Nephron progenitor cell (in vitro differentiated cells): ENCODE measurements at regions not wholly inside any gene's neighbourhood (a gene's known extent, or its start where the extent isn't known, plus 50 kb on each side); places are given as distances from the start of the nearest gene placed in this dataset.

Experiments
- DNase-seq: peaks from one replicate; pipeline ENCODE4 v3.0.0; 2021
- H3K27ac Mint-ChIP-seq: 2 replicates; pipeline ENCODE4 v1.8.0; 2021; ENCODE audit warnings: mild to moderate bottlenecking, moderate library complexity, mixed read lengths
- H3K27me3 Mint-ChIP-seq: 2 replicates; pipeline ENCODE4 v1.8.0; 2021; ENCODE audit warnings: mild to moderate bottlenecking, low read depth, mixed read lengths; ENCODE audit not compliant: poor library complexity
- H3K36me3 Mint-ChIP-seq: 2 replicates; pipeline ENCODE4 v1.8.0; 2021; ENCODE audit warnings: low read depth, mixed read lengths
- H3K4me1 Mint-ChIP-seq: 2 replicates; pipeline ENCODE4 v1.8.0; 2021; ENCODE audit warnings: mixed read lengths
- H3K4me3 Mint-ChIP-seq: 2 replicates; pipeline ENCODE4 v1.8.0; 2021; ENCODE audit warnings: mild to moderate bottlenecking, moderate library complexity, mixed read lengths
- H3K9me3 Mint-ChIP-seq: 2 replicates; pipeline ENCODE4 v1.8.0; 2021; ENCODE audit warnings: mild to moderate bottlenecking, moderate library complexity, mixed read lengths
- CTCF ChIP-seq: fragments of 200-600 bp; sonication (generic); IDR thresholded peaks from 2 replicates; pipeline ENCODE4 v1.5.0; 2021; ENCODE audit warnings: antibody characterized with exemption

- Mint-ChIP-seq H3K36me3 (no peaks in the 10 kb centered on the region), H3K27me3 (no peaks in the 10 kb centered on the region)
Observed at GRCh38 chr4:43457866-43458265, 565.4 kb downstream of the GRXCR1 start.

GRCh38 chr4:43458293-43458692 lies 565.8 kb downstream of the GRXCR1 start:
- no peak overlapping the region for H3K27ac Mint-ChIP-seq
- no peak for TF ChIP-seq CTCF
- H3K4me3 Mint-ChIP-seq, result no peak overlapping the region
- H3K36me3 Mint-ChIP-seq, result no peaks in the 10 kb centered on the region
- H3K4me1 Mint-ChIP-seq, result no peaks in the 10 kb centered on the region
- no peaks in the 10 kb centered on the region for H3K27me3 Mint-ChIP-seq
- no peaks in the 10 kb centered on the region for H3K9me3 Mint-ChIP-seq
- DNase-seq, result no peak

More at GRCh38 chr4:43457866-43458265, 565.4 kb downstream of the GRXCR1 start:
- Mint-ChIP-seq H3K27ac (no peak overlapping the region), H3K4me1 (no peaks in the 10 kb centered on the region), H3K9me3 (no peaks in the 10 kb centered on the region), H3K4me3 (no peak overlapping the region)
- no peak for TF ChIP-seq CTCF
- DNase-seq, result no peak

GRCh38 chr4:43471950-43472349 lies 579.4 kb downstream of the GRXCR1 start:
- Mint-ChIP-seq H3K27me3 (peaks cover 3% of the 10 kb centered on the region), H3K27ac (no peak overlapping the region), H3K9me3 (peaks cover 71% of the 10 kb centered on the region), H3K4me1 (no peaks in the 10 kb centered on the region), H3K4me3 (no peak overlapping the region), H3K36me3 (no peaks in the 10 kb centered on the region)
- no peak for TF ChIP-seq CTCF
- no peak for DNase-seq

GRCh38 chr4:43481526-43481925 lies 589.0 kb downstream of the GRXCR1 start:
- Mint-ChIP-seq H3K27ac (no peak overlapping the region), H3K4me1 (no peaks in the 10 kb centered on the region), H3K36me3 (no peaks in the 10 kb centered on the region), H3K9me3 (peaks cover 7% of the 10 kb centered on the region), H3K27me3 (no peaks in the 10 kb centered on the region), H3K4me3 (no peak overlapping the region)
- no peak for TF ChIP-seq CTCF
- DNase-seq, result no peak

- no peak for TF ChIP-seq CTCF
Observed at GRCh38 chr4:43485196-43485595, 592.7 kb downstream of the GRXCR1 start.

GRCh38 chr4:43496188-43496587 lies 603.7 kb downstream of the GRXCR1 start:
- TF ChIP-seq CTCF, result no peak
- no peak overlapping the region for H3K4me3 Mint-ChIP-seq
- no peaks in the 10 kb centered on the region for H3K4me1 Mint-ChIP-seq
- no peak overlapping the region for H3K27ac Mint-ChIP-seq
- no peaks in the 10 kb centered on the region for H3K36me3 Mint-ChIP-seq
- no peaks in the 10 kb centered on the region for H3K9me3 Mint-ChIP-seq
- DNase-seq, result no peak
- no peaks in the 10 kb centered on the region for H3K27me3 Mint-ChIP-seq

More at GRCh38 chr4:43485196-43485595, 592.7 kb downstream of the GRXCR1 start:
- Mint-ChIP-seq H3K9me3 (peaks cover 13% of the 10 kb centered on the region), H3K27ac (peak overlapping the region; percentile 60), H3K4me1 (no peaks in the 10 kb centered on the region), H3K4me3 (no peak overlapping the region), H3K27me3 (no peaks in the 10 kb centered on the region), H3K36me3 (no peaks in the 10 kb centered on the region)
- DNase-seq, result no peak
